GM19025 (cell line): ENCODE measurements at regions not wholly inside any gene's neighbourhood (a gene's known extent, or its start where the extent isn't known, plus 50 kb on each side); places are given as distances from the start of the nearest gene placed in this dataset.

Experiments used
- ATAC-seq: cut with Tn5 transposase; IDR thresholded peaks from one replicate; pipeline ENCODE4 v1.9.1; 2021; ENCODE audit warnings: mild to moderate bottlenecking, low read depth, moderate library complexity; ENCODE audit not compliant: unreplicated experiment

GRCh38 chr2:129443235-129443864, 536.1 kb upstream of the RAB6C start:
- no peak for ATAC-seq

GRCh38 chr2:129443865-129444739, 535.4 kb upstream of the RAB6C start:
- ATAC-seq = no peak

- ATAC-seq = no peak
These were observed 534.7 kb upstream of the RAB6C start for GRCh38 chr2:129444751-129445150.

GRCh38 chr2:129456691-129457090, 522.8 kb upstream of the RAB6C start:
- ATAC-seq = no peak

- ATAC-seq = no peak
These were observed 522.1 kb upstream of the RAB6C start for GRCh38 chr2:129457277-129457818.

- ATAC-seq = no peak
These were observed 521.5 kb upstream of the RAB6C start for GRCh38 chr2:129458006-129458405.

- no peak for ATAC-seq
These were observed 521.0 kb upstream of the RAB6C start for GRCh38 chr2:129458436-129458835.

- no peak for ATAC-seq
These were observed 520.1 kb upstream of the RAB6C start for GRCh38 chr2:129459200-129459876.

- no peak for ATAC-seq
These were observed 519.6 kb upstream of the RAB6C start for GRCh38 chr2:129459881-129460280.

GRCh38 chr2:129460299-129461198, 518.9 kb upstream of the RAB6C start:
- ATAC-seq = no peak

GRCh38 chr2:129462349-129462748, 517.1 kb upstream of the RAB6C start:
- ATAC-seq = no peak

GRCh38 chr2:129462967-129463366, 516.5 kb upstream of the RAB6C start:
- ATAC-seq = no peak

- no peak for ATAC-seq
These were observed 515.4 kb upstream of the RAB6C start for GRCh38 chr2:129464036-129464435.

GRCh38 chr2:129464631-129465030, 514.8 kb upstream of the RAB6C start:
- no peak for ATAC-seq

- ATAC-seq = no peak
These were observed 514.4 kb upstream of the RAB6C start for GRCh38 chr2:129465045-129465444.

GRCh38 chr2:129466389-129466788, 513.1 kb upstream of the RAB6C start:
- no peak for ATAC-seq

- ATAC-seq = no peak
These were observed 512.3 kb upstream of the RAB6C start for GRCh38 chr2:129467012-129467779.

- no peak for ATAC-seq
These were observed 511.5 kb upstream of the RAB6C start for GRCh38 chr2:129467941-129468340.

GRCh38 chr2:129468879-129469278, 510.6 kb upstream of the RAB6C start:
- no peak for ATAC-seq
